Left cardiac atrium (tissue), 4 donors: ENCODE measurements at regions not wholly inside any gene's neighbourhood (a gene's known extent, or its start where the extent isn't known, plus 50 kb on each side); places are given as distances from the start of the nearest gene placed in this dataset.
"Not testable (repeated sequence)": the region's sequence is repeated elsewhere in the genome, so short reads cannot be mapped to it uniquely, and the experiment has no call there.

Experiments used
- ATAC-seq, 2 donors: fragments of 200-7000 bp; cut with Tn5 transposase; one replicate each; pipeline ENCODE4 v1.9.1; 2020; ENCODE audit warnings: mild to moderate bottlenecking in 2 of 2, moderate library complexity in 2 of 2
- DNase-seq: peaks from one replicate; pipeline ENCODE4 v3.0.0-alpha.2; 2020
- intact Hi-C, 2 donors: fragments of 100-400 bp; cut with DNase I; formaldehyde crosslinking; loops; one replicate each; pipeline versions ENCODE4 v1.14.1 to v1.15.1; 2022 to 2023
- donor health status: DM: no; HTN: yes; CAD: no.
- donor health status: DM: no; HTN: yes; CAD: no; lungs with severe emphysema.
- donor health status: DM: yes; HTN: yes; CAD: no.
- donor health status: Dilated cardiomyopathy.

GRCh38 chr1:19024532-19024931 lies 68.1 kb upstream of the IFFO2 start:
- DNase-seq (no peak), ATAC-seq (no peak)
- intact Hi-C loops = no loop called here

- ATAC-seq (no peak), DNase-seq (no peak)
- intact Hi-C loops = no loop called here
These were observed 67.3 kb upstream of the IFFO2 start for GRCh38 chr1:19023787-19024186.

- intact Hi-C loops = no loop called here
- ATAC-seq = no peak
- no peak for DNase-seq
These were observed 65.4 kb upstream of the IFFO2 start for GRCh38 chr1:19021845-19022244.

GRCh38 chr1:19019288-19019687 lies 62.8 kb upstream of the IFFO2 start:
- DNase-seq, ATAC-seq, intact Hi-C loops: not testable (repeated sequence)

GRCh38 chr1:19015476-19015875 lies 59.0 kb upstream of the IFFO2 start:
- intact Hi-C loops = no loop called here
- DNase-seq = no peak
- ATAC-seq = no peak

- intact Hi-C loops = no loop called here
- DNase-seq (no peak), ATAC-seq (no peak)
These were observed 58.3 kb upstream of the IFFO2 start for GRCh38 chr1:19014765-19015164.

- no peak for ATAC-seq
- DNase-seq = no peak
- intact Hi-C loops = no loop called here
These were observed 57.5 kb upstream of the IFFO2 start for GRCh38 chr1:19013826-19014548.

- DNase-seq (no peak), ATAC-seq (no peak)
- intact Hi-C loops = no loop called here
These were observed 55.4 kb upstream of the IFFO2 start for GRCh38 chr1:19011845-19012231.

- DNase-seq = peak; percentile 76
- intact Hi-C loops = no loop called here
- peak; percentile 92 to 94 for ATAC-seq
These were observed 54.7 kb upstream of the IFFO2 start for GRCh38 chr1:19010995-19011844.

GRCh38 chr1:19010503-19010902 lies 54.0 kb upstream of the IFFO2 start:
- intact Hi-C loops = no loop called here
- ATAC-seq (no peak), DNase-seq (no peak)

- no peak for DNase-seq
- ATAC-seq = no peak
- intact Hi-C loops = no loop called here
These were observed 53.4 kb upstream of the IFFO2 start for GRCh38 chr1:19009882-19010321.

GRCh38 chr1:19009126-19009881 lies 52.8 kb upstream of the IFFO2 start:
- intact Hi-C loops = no loop called here
- DNase-seq = no peak
- ATAC-seq = no peak

- intact Hi-C loops = no loop called here
- DNase-seq = no peak
- ATAC-seq = no peak
These were observed 51.3 kb upstream of the IFFO2 start for GRCh38 chr1:19007491-19008441.

GRCh38 chr1:19006837-19007271 lies 50.4 kb upstream of the IFFO2 start:
- DNase-seq (no peak), ATAC-seq (no peak)
- intact Hi-C loops = no loop called here
